GM12873 (cell line): ENCODE measurements at regions not wholly inside any gene's neighbourhood (a gene's known extent, or its start where the extent isn't known, plus 50 kb on each side); places are given as distances from the start of the nearest gene placed in this dataset.

Experiments
- CTCF ChIP-seq: IDR thresholded peaks from 2 replicates; pipeline ENCODE4 v1.5.1; 2012; ENCODE audit warnings: low read depth, mild to moderate bottlenecking, moderate library complexity, low read length, control low read depth; ENCODE audit not compliant: insufficient read depth; ENCODE audit errors: missing control alignments

- no peak for TF ChIP-seq CTCF
Measured at GRCh38 chr1:37290718-37291117, 183.7 kb upstream of the ZC3H12A start.

- TF ChIP-seq CTCF: no peak
Measured at GRCh38 chr1:37292789-37293188, 181.6 kb upstream of the ZC3H12A start.

- TF ChIP-seq CTCF: no peak
Measured at GRCh38 chr1:37294096-37294495, 180.3 kb upstream of the ZC3H12A start.

- TF ChIP-seq CTCF: no peak
Measured at GRCh38 chr1:37294529-37294928, 179.9 kb upstream of the ZC3H12A start.

GRCh38 chr1:37298769-37299168 lies 175.6 kb upstream of the ZC3H12A start:
- no peak for TF ChIP-seq CTCF

GRCh38 chr1:37299216-37299615 lies 175.2 kb upstream of the ZC3H12A start:
- no peak for TF ChIP-seq CTCF

- TF ChIP-seq CTCF: no peak
Measured at GRCh38 chr1:37303884-37304574, 170.4 kb upstream of the ZC3H12A start.

GRCh38 chr1:37305108-37305507 lies 169.3 kb upstream of the ZC3H12A start:
- no peak for TF ChIP-seq CTCF
